SH-SY5Y (cell line): ENCODE measurements at regions not wholly inside any gene's neighbourhood (a gene's known extent, or its start where the extent isn't known, plus 50 kb on each side); places are given as distances from the start of the nearest gene placed in this dataset.

ENCODE experiments used
- GATA2 ChIP-seq: IDR thresholded peaks from 2 replicates; pipeline ENCODE4 v1.6.1; 2011; ENCODE audit warnings: mild to moderate bottlenecking, low read depth, low read length
- GATA3 ChIP-seq: IDR thresholded peaks from 2 replicates; pipeline ENCODE4 v1.6.1; 2011; ENCODE audit warnings: low read depth, mild to moderate bottlenecking, low read length, moderate library complexity

- TF ChIP-seq GATA2 (no peak), GATA3 (no peak)
Measured at GRCh38 chr14:62097072-62097471, 334.9 kb downstream of the SNAPC1 start.
